ENCODE measurements at regions not wholly inside any gene's neighbourhood (a gene's known extent, or its start where the extent isn't known, plus 50 kb on each side); places are given as distances from the start of the nearest gene placed in this dataset.

- TF ChIP-seq, protein P1, sequence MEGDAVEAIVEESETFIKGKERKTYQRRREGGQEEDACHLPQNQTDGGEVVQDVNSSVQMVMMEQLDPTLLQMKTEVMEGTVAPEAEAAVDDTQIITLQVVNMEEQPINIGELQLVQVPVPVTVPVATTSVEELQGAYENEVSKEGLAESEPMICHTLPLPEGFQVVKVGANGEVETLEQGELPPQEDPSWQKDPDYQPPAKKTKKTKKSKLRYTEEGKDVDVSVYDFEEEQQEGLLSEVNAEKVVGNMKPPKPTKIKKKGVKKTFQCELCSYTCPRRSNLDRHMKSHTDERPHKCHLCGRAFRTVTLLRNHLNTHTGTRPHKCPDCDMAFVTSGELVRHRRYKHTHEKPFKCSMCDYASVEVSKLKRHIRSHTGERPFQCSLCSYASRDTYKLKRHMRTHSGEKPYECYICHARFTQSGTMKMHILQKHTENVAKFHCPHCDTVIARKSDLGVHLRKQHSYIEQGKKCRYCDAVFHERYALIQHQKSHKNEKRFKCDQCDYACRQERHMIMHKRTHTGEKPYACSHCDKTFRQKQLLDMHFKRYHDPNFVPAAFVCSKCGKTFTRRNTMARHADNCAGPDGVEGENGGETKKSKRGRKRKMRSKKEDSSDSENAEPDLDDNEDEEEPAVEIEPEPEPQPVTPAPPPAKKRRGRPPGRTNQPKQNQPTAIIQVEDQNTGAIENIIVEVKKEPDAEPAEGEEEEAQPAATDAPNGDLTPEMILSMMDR (conservative IDR thresholded peaks at IDR 0.05 in 1 of 2, IDR thresholded peaks at IDR 0.05 in 1 of 2; ENCODE audit: low read depth in 1 of 2, low read length in 2 of 2) = no peak
- TF ChIP-seq EZH2 (IDR thresholded peaks at IDR 0.05; ENCODE audit: low read length, missing control alignments) = no peak
Measured at GRCh38 chr1:55322842-55323241, 107.7 kb upstream of the USP24 start.
